ENCODE measurements at regions not wholly inside any gene's neighbourhood (a gene's known extent, or its start where the extent isn't known, plus 50 kb on each side); places are given as distances from the start of the nearest gene placed in this dataset.

- TF ChIP-seq POLR2A (IDR thresholded peaks at IDR 0.05; ENCODE audit: low read depth, low read length) (no peak), POLR2AphosphoS5 (IDR thresholded peaks at IDR 0.05; ENCODE audit: low read depth, low read length) (no peak)
Measured at GRCh38 chr14:103256406-103256805, 77.6 kb upstream of the EIF5 start.
